ENCODE measurements at regions not wholly inside any gene's neighbourhood (a gene's known extent, or its start where the extent isn't known, plus 50 kb on each side); places are given as distances from the start of the nearest gene placed in this dataset.

DNA sequence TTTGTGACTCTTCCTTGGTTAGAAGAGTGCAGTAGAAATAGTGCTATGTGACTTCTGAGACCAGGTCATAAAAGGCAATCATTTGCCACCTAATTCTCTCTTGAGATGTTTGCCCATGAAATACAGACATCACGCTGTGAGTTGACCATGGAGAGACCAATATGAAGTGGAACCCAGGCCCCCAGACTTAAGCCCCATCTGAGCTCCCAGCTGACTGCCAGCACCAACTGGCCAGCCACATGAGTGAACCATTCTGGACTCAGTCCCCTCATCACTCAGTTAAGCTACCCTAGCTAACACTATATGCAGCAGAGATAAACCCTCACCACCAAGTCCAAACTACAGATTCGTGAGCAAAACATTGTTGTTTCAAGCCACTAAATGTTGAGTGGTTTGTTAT lies 60.7 kb upstream of the NIPBL start:
- intact Hi-C loops (cut with micrococcal nuclease): no loop called here

DNA sequence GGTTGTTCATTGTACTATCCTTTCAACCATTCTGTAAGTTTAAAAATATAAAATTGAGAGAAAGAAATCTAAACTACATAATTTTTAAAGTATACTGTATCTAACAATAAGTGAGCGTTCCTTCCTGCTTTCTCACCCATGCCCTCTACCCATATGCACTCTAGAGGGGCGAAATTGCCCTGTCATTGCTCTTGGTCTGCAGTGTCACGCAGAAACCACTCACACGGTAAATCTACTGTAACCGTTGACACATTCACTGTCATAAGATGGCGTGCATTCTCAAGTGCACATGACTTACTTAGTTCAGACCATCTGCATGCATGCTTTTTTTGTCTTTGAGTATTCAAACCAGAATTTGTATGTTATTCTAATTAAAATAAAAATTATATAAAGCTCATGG lies 55.7 kb upstream of the NIPBL start:
- Histone ChIP-seq H3K4me3 (ENCODE audit: low read length) (no peak overlapping the region), H3K9me2 (replicated peaks; ENCODE audit: low read length) (no peaks in the 10 kb centered on the region), H3K4me2 (ENCODE audit: low read length) (no peak overlapping the region), H3F3A (ENCODE audit: low read length, unreplicated experiment) (no peaks in the 10 kb centered on the region), H3K27me3 (ENCODE audit: low read length) (peaks cover 39% of the 10 kb centered on the region), H3K9ac (ENCODE audit: low read length) (no peak overlapping the region), H3K36me3 (ENCODE audit: low read depth, low read length) (no peaks in the 10 kb centered on the region), H3K9me3 (ENCODE audit: low read length) (0 out of 2 replicates have a peak, but pooled peaks cover 3% of the 10 kb centered on the region), H3K79me2 (ENCODE audit: low read length) (no peaks in the 10 kb centered on the region), H3K27ac (ENCODE audit: low read length) (no peak overlapping the region), H4K20me1 (ENCODE audit: low read length) (no peaks in the 10 kb centered on the region), H3K4me1 (ENCODE audit: insufficient read depth, low read length) (no peaks in the 10 kb centered on the region), H2AFZ (ENCODE audit: low read length) (no peak overlapping the region)
- no TSS peak for BruUV-seq (replicated peaks)
- ChIA-PET CTCF (no interaction called here), POLR2A (ENCODE audit: unreplicated experiment) (no interaction called here)
- DNase-seq: no peak
- intact Hi-C loops (cut with micrococcal nuclease): no loop called here
- TF ChIP-seq EZH2phosphoT487 (IDR thresholded peaks at IDR 0.05; ENCODE audit: borderline replicate concordance, low read length) (no peak), CTCF (conservative IDR thresholded peaks at IDR 0.05; ENCODE audit: low read depth, low read length) (no peak), EZH2 (IDR thresholded peaks at IDR 0.05; ENCODE audit: low read length, unreplicated experiment) (no peak)
- no peak for ATAC-seq

More for the DNA sequence above, 60.7 kb upstream of the NIPBL start:
- no peaks in the 10 kb centered on the region for H3K36me3 ChIP-seq (ENCODE audit: low read depth, low read length)
- H3K4me2 ChIP-seq (ENCODE audit: low read length): no peak overlapping the region
- H3F3A ChIP-seq (ENCODE audit: low read length, unreplicated experiment): no peaks in the 10 kb centered on the region
- H2AFZ ChIP-seq (ENCODE audit: low read length): no peak overlapping the region
- H3K4me1 ChIP-seq (ENCODE audit: insufficient read depth, low read length): no peaks in the 10 kb centered on the region
- TF ChIP-seq EZH2 (IDR thresholded peaks at IDR 0.05; ENCODE audit: low read length, unreplicated experiment) (no peak), CTCF (conservative IDR thresholded peaks at IDR 0.05; ENCODE audit: low read depth, low read length) (no peak), EZH2phosphoT487 (IDR thresholded peaks at IDR 0.05; ENCODE audit: borderline replicate concordance, low read length) (no peak)
- no peak for ATAC-seq
- no peaks in the 10 kb centered on the region for H4K20me1 ChIP-seq (ENCODE audit: low read length)
- no TSS peak for BruUV-seq (replicated peaks)
- no peak overlapping the region for H3K9ac ChIP-seq (ENCODE audit: low read length)
- H3K27ac ChIP-seq (ENCODE audit: low read length): no peak overlapping the region
- H3K4me3 ChIP-seq (ENCODE audit: low read length): no peak overlapping the region
- DNase-seq: no peak
- ChIA-PET POLR2A (ENCODE audit: unreplicated experiment) (no interaction called here), CTCF (no interaction called here)
- no peaks in the 10 kb centered on the region for H3K79me2 ChIP-seq (ENCODE audit: low read length)
- H3K9me2 ChIP-seq (replicated peaks; ENCODE audit: low read length): no peaks in the 10 kb centered on the region
- no peaks in the 10 kb centered on the region for H3K9me3 ChIP-seq (ENCODE audit: low read length)
- peaks cover 28% of the 10 kb centered on the region for H3K27me3 ChIP-seq (ENCODE audit: low read length)

DNA sequence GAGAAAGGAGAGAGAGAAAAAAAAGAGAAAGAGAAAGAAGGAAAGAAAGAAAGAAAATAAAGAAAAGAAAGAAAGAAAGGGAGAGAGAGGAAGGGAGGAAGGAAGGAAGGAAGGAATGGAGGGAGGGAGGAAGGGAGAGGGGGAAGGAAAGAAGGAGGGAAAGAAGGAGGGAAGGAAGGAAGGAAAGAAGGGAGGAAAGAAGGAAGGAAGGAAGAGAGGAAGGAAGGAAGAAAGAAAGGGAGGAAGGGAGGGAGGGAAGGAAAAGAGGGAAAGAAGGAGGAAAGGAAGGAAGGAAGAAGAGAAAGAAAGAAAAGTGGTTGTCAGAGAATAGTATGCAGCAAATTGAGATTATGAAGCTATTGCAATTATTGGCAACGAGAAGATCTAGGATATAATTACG lies 49.9 kb upstream of the NIPBL start:
- H3K9me2 ChIP-seq (replicated peaks; ENCODE audit: low read length): no peaks in the 10 kb centered on the region
- H3K27me3 ChIP-seq (ENCODE audit: low read length): peaks cover 49% of the 10 kb centered on the region
- no peak overlapping the region for H3K9ac ChIP-seq (ENCODE audit: low read length)
- ATAC-seq: no peak
- H4K20me1 ChIP-seq (ENCODE audit: low read length): no peaks in the 10 kb centered on the region
- H3K27ac ChIP-seq (ENCODE audit: low read length): no peak overlapping the region
- DNase-seq: no peak
- H3K79me2 ChIP-seq (ENCODE audit: low read length): no peaks in the 10 kb centered on the region
- POLR2A ChIA-PET (ENCODE audit: unreplicated experiment): no interaction called here
- no peaks in the 10 kb centered on the region for H3F3A ChIP-seq (ENCODE audit: low read length, unreplicated experiment)
- H3K4me1 ChIP-seq (ENCODE audit: insufficient read depth, low read length): no peaks in the 10 kb centered on the region
- intact Hi-C loops (cut with micrococcal nuclease): no loop called here
- no peak overlapping the region for H3K4me2 ChIP-seq (ENCODE audit: low read length)
- 0 out of 2 replicates have a peak, but pooled peaks cover 3% of the 10 kb centered on the region for H3K9me3 ChIP-seq (ENCODE audit: low read length)
- no TSS peak for BruUV-seq (replicated peaks)
- H3K36me3 ChIP-seq (ENCODE audit: low read depth, low read length): no peaks in the 10 kb centered on the region
- TF ChIP-seq EZH2 (IDR thresholded peaks at IDR 0.05; ENCODE audit: low read length, unreplicated experiment) (no peak), EZH2phosphoT487 (IDR thresholded peaks at IDR 0.05; ENCODE audit: borderline replicate concordance, low read length) (no peak), CTCF (conservative IDR thresholded peaks at IDR 0.05; ENCODE audit: low read depth, low read length) (no peak)
- no peak overlapping the region for H2AFZ ChIP-seq (ENCODE audit: low read length)
- no peak overlapping the region for H3K4me3 ChIP-seq (ENCODE audit: low read length)
- CTCF ChIA-PET: no interaction called here

Measured in PC-3 (cell line).